GM12874 (cell line): ENCODE measurements at regions not wholly inside any gene's neighbourhood (a gene's known extent, or its start where the extent isn't known, plus 50 kb on each side); places are given as distances from the start of the nearest gene placed in this dataset.

ENCODE experiments used
- TF ChIP-seq, protein P1 (sequence below): IDR thresholded peaks from 2 replicates; pipeline ENCODE4 v1.5.1; 2011; ENCODE audit warnings: low read depth, mild to moderate bottlenecking, control low read depth, low read length, moderate library complexity; ENCODE audit not compliant: insufficient read depth

DNA sequence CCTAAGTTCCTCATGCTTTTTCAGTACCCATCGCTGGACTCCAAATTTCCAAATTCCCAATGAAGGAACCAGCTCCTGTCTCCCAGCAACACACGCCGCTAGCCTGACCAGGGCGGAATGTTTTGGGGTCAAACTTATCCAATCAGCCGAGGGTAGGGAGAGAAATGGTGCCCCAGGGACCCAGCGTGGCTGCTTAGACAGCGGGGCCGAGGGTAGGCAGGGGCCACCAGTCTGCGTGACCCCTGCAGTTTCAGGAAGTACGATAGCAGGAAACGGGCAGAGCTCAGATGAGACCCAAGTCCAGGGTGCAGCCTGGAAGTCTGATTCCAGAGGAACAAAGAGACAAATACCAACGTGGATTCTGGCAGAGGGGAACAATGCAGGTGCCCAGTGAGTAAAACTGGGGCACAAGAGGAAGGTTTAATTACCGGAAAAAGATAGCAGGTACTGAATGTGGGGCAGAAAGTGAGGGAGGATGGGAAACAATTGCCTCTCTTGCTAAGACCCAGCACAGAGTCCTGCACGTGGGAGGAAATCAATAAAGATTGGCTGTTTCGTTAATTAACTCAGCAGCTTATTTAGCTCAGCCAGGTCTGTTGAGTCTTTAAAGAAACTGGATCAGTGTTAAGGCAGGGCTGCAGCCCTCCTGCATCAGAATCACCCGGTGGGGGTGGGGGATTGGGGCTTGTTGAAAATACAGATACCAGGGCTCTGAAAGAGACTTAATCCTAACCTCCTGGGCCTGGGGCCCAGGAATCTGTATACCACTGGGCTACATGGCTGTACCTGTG is 50.4 kb upstream of the NFE2L3 start:
- TF ChIP-seq, protein P1, sequence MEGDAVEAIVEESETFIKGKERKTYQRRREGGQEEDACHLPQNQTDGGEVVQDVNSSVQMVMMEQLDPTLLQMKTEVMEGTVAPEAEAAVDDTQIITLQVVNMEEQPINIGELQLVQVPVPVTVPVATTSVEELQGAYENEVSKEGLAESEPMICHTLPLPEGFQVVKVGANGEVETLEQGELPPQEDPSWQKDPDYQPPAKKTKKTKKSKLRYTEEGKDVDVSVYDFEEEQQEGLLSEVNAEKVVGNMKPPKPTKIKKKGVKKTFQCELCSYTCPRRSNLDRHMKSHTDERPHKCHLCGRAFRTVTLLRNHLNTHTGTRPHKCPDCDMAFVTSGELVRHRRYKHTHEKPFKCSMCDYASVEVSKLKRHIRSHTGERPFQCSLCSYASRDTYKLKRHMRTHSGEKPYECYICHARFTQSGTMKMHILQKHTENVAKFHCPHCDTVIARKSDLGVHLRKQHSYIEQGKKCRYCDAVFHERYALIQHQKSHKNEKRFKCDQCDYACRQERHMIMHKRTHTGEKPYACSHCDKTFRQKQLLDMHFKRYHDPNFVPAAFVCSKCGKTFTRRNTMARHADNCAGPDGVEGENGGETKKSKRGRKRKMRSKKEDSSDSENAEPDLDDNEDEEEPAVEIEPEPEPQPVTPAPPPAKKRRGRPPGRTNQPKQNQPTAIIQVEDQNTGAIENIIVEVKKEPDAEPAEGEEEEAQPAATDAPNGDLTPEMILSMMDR, result no peak

DNA sequence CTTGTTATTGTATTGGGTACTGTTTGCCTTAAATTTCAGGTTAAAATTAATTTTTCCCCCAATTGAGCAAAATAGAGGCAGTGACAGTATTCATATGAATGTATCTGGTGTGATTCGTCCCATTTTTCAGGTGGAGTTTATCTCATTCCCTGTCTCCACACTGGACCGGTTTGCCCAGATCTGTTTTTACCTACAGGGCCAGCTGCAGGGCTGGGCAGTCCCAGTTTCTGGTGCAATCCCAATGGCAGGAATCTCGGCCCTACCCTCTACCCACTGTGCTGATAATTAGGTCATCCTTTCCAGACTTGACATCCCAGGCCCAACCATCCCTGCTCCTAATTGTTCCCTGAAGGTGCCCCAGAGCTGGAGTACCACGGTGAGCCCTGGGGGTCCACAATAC is 49.8 kb upstream of the NFE2L3 start:
- TF ChIP-seq, protein P1, result no peak
